ENCODE measurements at regions not wholly inside any gene's neighbourhood (a gene's known extent, or its start where the extent isn't known, plus 50 kb on each side); places are given as distances from the start of the nearest gene placed in this dataset.

- TF ChIP-seq CTCF (IDR thresholded peaks at IDR 0.05; ENCODE audit: low read depth, low read length) (no peak), EZH2phosphoT487 (IDR thresholded peaks at IDR 0.05; ENCODE audit: low read depth) (no peak)
These were observed 712.5 kb downstream of the DCDC2C start for GRCh38 chr2:4415810-4416413.

Measured in OCI-LY3 (cell line).